Activated CD8-positive, alpha-beta T cell treated with anti-CD3 and anti-CD28 coated beads for 36 hours (primary cell): ENCODE measurements at regions not wholly inside any gene's neighbourhood (a gene's known extent, or its start where the extent isn't known, plus 50 kb on each side); places are given as distances from the start of the nearest gene placed in this dataset.

ENCODE experiments used
- ATAC-seq: fragments of 200-7000 bp; cut with Tn5 transposase; one replicate; pipeline ENCODE4 v1.10.0; 2021; ENCODE audit warnings: mild to moderate bottlenecking, moderate library complexity
- CTCF ChIA-PET: fragments of 350-600 bp; sonication (Branson Sonifier 250); formaldehyde crosslinking; loops from one replicate; lab custom pipeline; 2021; ENCODE audit warnings: antibody characterized with exemption; lab: Charles Lee
- POLR2A ChIA-PET: fragments of 350-600 bp; sonication (Branson Sonifier 250); formaldehyde crosslinking; loops from one replicate; lab custom pipeline; 2021; ENCODE audit warnings: antibody characterized with exemption; lab: Charles Lee
- DNase-seq: peaks from one replicate; pipeline ENCODE4 v3.0.0-alpha.2; 2020
- H3K27ac Mint-ChIP-seq: one replicate; pipeline ENCODE4 v1.8.0; 2021; ENCODE audit warnings: mild to moderate bottlenecking, mixed read lengths
- H3K27me3 Mint-ChIP-seq: one replicate; pipeline ENCODE4 v1.8.0; 2021; ENCODE audit warnings: mixed read lengths
- H3K36me3 Mint-ChIP-seq: one replicate; pipeline ENCODE4 v1.8.0; 2021; ENCODE audit warnings: low read depth, mixed read lengths
- H3K4me1 Mint-ChIP-seq: one replicate; pipeline ENCODE4 v1.8.0; 2021; ENCODE audit warnings: low read depth, mixed read lengths
- H3K4me3 Mint-ChIP-seq: one replicate; pipeline ENCODE4 v1.8.0; 2021; ENCODE audit warnings: mild to moderate bottlenecking, moderate library complexity, mixed read lengths
- H3K9me3 Mint-ChIP-seq: one replicate; pipeline ENCODE4 v1.8.0; 2021; ENCODE audit warnings: mixed read lengths
- intact Hi-C: fragments of 100-400 bp; cut with micrococcal nuclease; formaldehyde crosslinking; loops from one replicate; pipeline ENCODE4 v1.10.0; 2022
- TF ChIP-seq, protein P1 (sequence below): fragments of 200-600 bp; IDR thresholded peaks from one replicate; pipeline ENCODE4 v1.8.0; 2022; ENCODE audit warnings: antibody characterized with exemption, mild to moderate bottlenecking

- Mint-ChIP-seq H3K36me3 (no peaks in the 10 kb centered on the region), H3K4me3 (no peak overlapping the region), H3K9me3 (no peaks in the 10 kb centered on the region), H3K27me3 (no peaks in the 10 kb centered on the region), H3K4me1 (peaks cover 21% of the 10 kb centered on the region), H3K27ac (no peak overlapping the region)
- no peak for DNase-seq
- ChIA-PET CTCF (no interaction called here), POLR2A (no interaction called here)
- intact Hi-C loops, result no loop called here
- ATAC-seq, result no peak
- TF ChIP-seq, protein P1, sequence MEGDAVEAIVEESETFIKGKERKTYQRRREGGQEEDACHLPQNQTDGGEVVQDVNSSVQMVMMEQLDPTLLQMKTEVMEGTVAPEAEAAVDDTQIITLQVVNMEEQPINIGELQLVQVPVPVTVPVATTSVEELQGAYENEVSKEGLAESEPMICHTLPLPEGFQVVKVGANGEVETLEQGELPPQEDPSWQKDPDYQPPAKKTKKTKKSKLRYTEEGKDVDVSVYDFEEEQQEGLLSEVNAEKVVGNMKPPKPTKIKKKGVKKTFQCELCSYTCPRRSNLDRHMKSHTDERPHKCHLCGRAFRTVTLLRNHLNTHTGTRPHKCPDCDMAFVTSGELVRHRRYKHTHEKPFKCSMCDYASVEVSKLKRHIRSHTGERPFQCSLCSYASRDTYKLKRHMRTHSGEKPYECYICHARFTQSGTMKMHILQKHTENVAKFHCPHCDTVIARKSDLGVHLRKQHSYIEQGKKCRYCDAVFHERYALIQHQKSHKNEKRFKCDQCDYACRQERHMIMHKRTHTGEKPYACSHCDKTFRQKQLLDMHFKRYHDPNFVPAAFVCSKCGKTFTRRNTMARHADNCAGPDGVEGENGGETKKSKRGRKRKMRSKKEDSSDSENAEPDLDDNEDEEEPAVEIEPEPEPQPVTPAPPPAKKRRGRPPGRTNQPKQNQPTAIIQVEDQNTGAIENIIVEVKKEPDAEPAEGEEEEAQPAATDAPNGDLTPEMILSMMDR, result no peak
These were observed 91.1 kb upstream of the DISP3 start for GRCh38 chr1:11387829-11388228.

DNA sequence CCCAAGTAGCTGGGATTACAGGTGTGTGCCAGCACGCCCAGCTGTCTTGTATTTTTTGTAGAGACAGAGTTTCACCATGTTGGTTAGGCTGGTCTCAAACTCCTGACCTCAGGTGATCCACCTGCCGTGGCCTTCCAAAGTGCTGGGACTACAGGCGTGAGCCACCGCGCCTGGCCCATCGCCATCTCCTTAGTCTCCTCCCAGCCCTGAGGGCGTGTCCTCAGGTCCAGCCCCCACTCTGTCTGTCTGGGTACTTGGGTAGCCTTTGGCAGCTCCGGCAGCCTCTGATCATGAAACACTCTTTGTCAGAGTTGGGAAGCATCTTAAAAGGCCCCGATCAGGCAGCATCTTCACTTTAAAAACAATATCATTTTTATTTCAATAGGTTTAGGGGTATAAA is 90.3 kb upstream of the DISP3 start:
- Mint-ChIP-seq H3K4me3 (no peak overlapping the region), H3K4me1 (peaks cover 14% of the 10 kb centered on the region), H3K27me3 (no peaks in the 10 kb centered on the region), H3K36me3 (no peaks in the 10 kb centered on the region), H3K9me3 (no peaks in the 10 kb centered on the region), H3K27ac (no peak overlapping the region)
- DNase-seq, result no peak
- TF ChIP-seq, protein P1, result no peak
- CTCF ChIA-PET, result no interaction called here
- intact Hi-C loops, result no loop called here
- POLR2A ChIA-PET, result no interaction called here
- no peak for ATAC-seq

DNA sequence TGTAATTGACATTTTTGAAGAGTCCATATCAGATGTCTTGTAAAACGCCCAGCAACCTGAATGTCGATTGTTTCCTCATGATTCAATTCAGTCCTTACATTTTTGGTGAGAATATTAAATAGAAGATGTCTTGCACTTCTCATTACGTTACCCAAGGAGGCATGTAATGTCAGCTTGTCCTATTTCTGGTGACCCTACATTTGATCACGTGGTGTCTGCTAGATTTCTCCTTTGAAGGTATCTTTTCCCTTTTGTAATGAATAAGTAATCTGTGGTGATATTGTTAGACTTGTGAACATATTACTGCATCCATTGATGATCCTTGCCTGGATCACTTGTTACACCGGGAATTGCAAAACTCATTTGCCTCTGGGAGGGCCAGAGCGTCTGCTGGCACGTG is 87.6 kb upstream of the DISP3 start:
- H3K4me3 Mint-ChIP-seq, result no peak overlapping the region
- ATAC-seq, result no peak
- H3K36me3 Mint-ChIP-seq, result no peaks in the 10 kb centered on the region
- H3K27me3 Mint-ChIP-seq, result no peaks in the 10 kb centered on the region
- H3K9me3 Mint-ChIP-seq, result no peaks in the 10 kb centered on the region
- DNase-seq, result no peak
- TF ChIP-seq, protein P1, result no peak
- POLR2A ChIA-PET, result no interaction called here
- intact Hi-C loops, result no loop called here
- H3K27ac Mint-ChIP-seq, result no peak overlapping the region
- peaks cover 3% of the 10 kb centered on the region for H3K4me1 Mint-ChIP-seq
- CTCF ChIA-PET, result interaction anchor here (1.3 kb wide), 1 partner anchor 27 kb away, joined by 4 read pairs; no protein-coding TSS in a partner anchor

DNA sequence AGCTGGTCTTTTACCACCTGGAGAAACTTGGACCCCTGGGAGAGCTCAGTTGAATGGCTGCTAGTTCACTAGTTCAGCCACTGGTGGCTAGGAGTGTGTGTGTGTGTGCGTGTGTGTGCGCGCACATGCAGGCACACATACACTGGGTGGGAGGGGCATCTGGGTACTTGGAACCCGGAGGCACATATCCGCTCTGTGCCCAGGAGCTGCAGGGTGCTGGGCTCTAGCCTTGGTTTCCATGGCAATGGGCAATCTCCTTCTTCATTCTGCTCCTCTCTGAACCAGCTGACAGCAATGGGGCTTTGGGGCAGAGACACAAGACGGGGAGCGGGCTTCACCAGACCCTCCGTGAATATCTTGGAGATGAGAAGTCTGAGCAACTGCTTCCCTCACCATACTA is 87.1 kb upstream of the DISP3 start:
- H3K4me3 Mint-ChIP-seq, result no peak overlapping the region
- no peaks in the 10 kb centered on the region for H3K36me3 Mint-ChIP-seq
- H3K27me3 Mint-ChIP-seq, result no peaks in the 10 kb centered on the region
- DNase-seq, result no peak
- CTCF ChIA-PET, result interaction anchor here (1.3 kb wide), 1 partner anchor 28 kb away, joined by 4 read pairs; no protein-coding TSS in a partner anchor
- TF ChIP-seq, protein P1, result no peak
- H3K4me1 Mint-ChIP-seq, result peaks cover 3% of the 10 kb centered on the region
- ATAC-seq, result no peak
- POLR2A ChIA-PET, result no interaction called here
- no peak overlapping the region for H3K27ac Mint-ChIP-seq
- H3K9me3 Mint-ChIP-seq, result no peaks in the 10 kb centered on the region
- intact Hi-C loops, result no loop called here

- intact Hi-C loops, result no loop called here
- Mint-ChIP-seq H3K4me1 (peaks cover 3% of the 10 kb centered on the region), H3K27me3 (no peaks in the 10 kb centered on the region), H3K4me3 (no peak overlapping the region), H3K27ac (no peak overlapping the region), H3K9me3 (no peaks in the 10 kb centered on the region), H3K36me3 (no peaks in the 10 kb centered on the region)
- ChIA-PET CTCF (no interaction called here), POLR2A (no interaction called here)
- ATAC-seq (no peak), DNase-seq (no peak)
- TF ChIP-seq, protein P1, result no peak
These were observed 84.2 kb upstream of the DISP3 start for GRCh38 chr1:11394592-11395245.
